Gastrocnemius medialis (tissue), 4 donors: ENCODE measurements at regions not wholly inside any gene's neighbourhood (a gene's known extent, or its start where the extent isn't known, plus 50 kb on each side); places are given as distances from the start of the nearest gene placed in this dataset.

Experiments
- CTCF ChIP-seq, 5 experiments: fragments of 450-650 bp in 3 of 5; fragments of 200-600 bp in 2 of 5; sonication (generic) in 2 of 5; IDR thresholded peaks in 4 of 5; conservative IDR thresholded peaks in 1 of 5; 1 replicate in 4 of 5; 2 replicates in 1 of 5; pipeline ENCODE4 v1.5.1; 2016 to 2019; ENCODE audit warnings: antibody characterized with exemption in 5 of 5, mild to moderate bottlenecking in 3 of 5, moderate library complexity in 3 of 5
- POLR2A ChIP-seq, 2 donors: fragments of 450-650 bp; IDR thresholded peaks; one replicate each; pipeline ENCODE4 v1.6.1; 2017; ENCODE audit warnings: antibody characterized with exemption in 2 of 2, mild to moderate bottlenecking in 2 of 2, moderate library complexity in 2 of 2

GRCh38 chr9:117470455-117470854, 55.6 kb upstream of the ASTN2 start:
- TF ChIP-seq CTCF (IDR thresholded peaks at IDR 0.05 in 4 of 5, conservative IDR thresholded peaks at IDR 0.05 in 1 of 5) (no peak), POLR2A (IDR thresholded peaks at IDR 0.05) (no peak)
